Stimulated activated memory B cell treated with anti-CD40 and anti-IgM and Interleukin-4, amounts not matched to agents 10 μg/mL and 1 μg/mL and 100 μg/mL, for 72 hours (primary cell): ENCODE measurements at regions not wholly inside any gene's neighbourhood (a gene's known extent, or its start where the extent isn't known, plus 50 kb on each side); places are given as distances from the start of the nearest gene placed in this dataset.

Source experiments
- ATAC-seq: fragments of 150-1000 bp; cut with Tn5 transposase; 2 replicates; pipeline ENCODE4 v1.10.0; 2021
- H3K27ac Mint-ChIP-seq: one replicate; pipeline ENCODE4 v1.8.0; 2022; ENCODE audit warnings: mild to moderate bottlenecking, mixed read lengths
- H3K27me3 Mint-ChIP-seq: one replicate; pipeline ENCODE4 v1.8.0; 2022; ENCODE audit warnings: mixed read lengths
- H3K36me3 Mint-ChIP-seq: one replicate; pipeline ENCODE4 v1.8.0; 2022; ENCODE audit warnings: mixed read lengths
- H3K4me1 Mint-ChIP-seq: one replicate; pipeline ENCODE4 v1.8.0; 2022; ENCODE audit warnings: mixed read lengths
- H3K4me3 Mint-ChIP-seq: one replicate; pipeline ENCODE4 v1.8.0; 2022; ENCODE audit warnings: mild to moderate bottlenecking, moderate library complexity, mixed read lengths
- H3K9me3 Mint-ChIP-seq: one replicate; pipeline ENCODE4 v1.8.0; 2022; ENCODE audit warnings: mixed read lengths

- Mint-ChIP-seq H3K4me3 (no peak overlapping the region), H3K27me3 (no peaks in the 10 kb centered on the region), H3K27ac (no peak overlapping the region), H3K4me1 (no peaks in the 10 kb centered on the region), H3K9me3 (no peaks in the 10 kb centered on the region), H3K36me3 (no peaks in the 10 kb centered on the region)
- no peak for ATAC-seq
Observed at GRCh38 chr15:47473832-47474231, 243.5 kb upstream of the SEMA6D start.

DNA sequence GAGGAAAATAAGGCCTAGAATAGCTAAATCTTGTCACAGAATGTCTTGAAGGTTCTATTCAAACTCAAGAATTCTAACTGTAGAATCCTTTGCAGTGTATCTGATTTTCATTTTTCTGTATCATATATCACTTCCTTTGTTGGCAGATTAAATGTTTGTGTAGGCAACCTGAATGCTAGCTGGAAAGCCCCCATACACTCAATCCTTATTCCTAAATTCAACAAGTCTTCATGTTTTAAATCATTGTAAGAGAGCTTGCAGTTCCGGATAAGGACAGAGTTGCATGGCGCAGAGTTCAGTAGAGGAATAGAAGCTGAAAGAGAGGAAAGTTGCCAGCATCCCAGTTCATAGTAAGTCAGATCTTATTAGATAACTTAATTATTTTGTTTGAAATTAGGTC, 242.0 kb upstream of the SEMA6D start:
- Mint-ChIP-seq H3K27me3 (no peaks in the 10 kb centered on the region), H3K36me3 (no peaks in the 10 kb centered on the region), H3K9me3 (peaks cover under 1% of the 10 kb centered on the region), H3K4me3 (no peak overlapping the region), H3K4me1 (no peaks in the 10 kb centered on the region), H3K27ac (no peak overlapping the region)
- no peak for ATAC-seq

DNA sequence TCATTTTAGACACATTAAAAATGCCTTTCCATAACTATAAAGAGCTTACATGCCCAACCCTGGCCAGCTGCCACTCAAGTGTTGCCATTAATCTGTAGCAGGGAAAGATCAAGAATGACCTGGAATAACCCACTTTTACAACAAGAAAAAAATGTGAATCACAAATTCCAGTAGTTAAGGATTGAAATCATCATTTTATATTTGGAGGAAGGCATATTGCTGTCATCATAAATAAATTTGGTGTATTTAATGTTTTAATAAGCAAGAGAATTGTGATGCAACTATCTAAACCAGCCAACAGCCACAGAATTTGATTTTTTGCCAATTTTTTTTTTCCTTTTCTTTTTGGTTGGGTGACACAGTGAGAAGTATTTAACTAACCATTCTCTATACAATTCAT, 240.0 kb upstream of the SEMA6D start:
- Mint-ChIP-seq H3K36me3 (no peaks in the 10 kb centered on the region), H3K9me3 (peaks cover 5% of the 10 kb centered on the region), H3K27ac (no peak overlapping the region), H3K4me3 (no peak overlapping the region), H3K4me1 (no peaks in the 10 kb centered on the region), H3K27me3 (no peaks in the 10 kb centered on the region)
- ATAC-seq, result no peak

- no peak for ATAC-seq
- Mint-ChIP-seq H3K9me3 (peaks cover 5% of the 10 kb centered on the region), H3K4me3 (no peak overlapping the region), H3K36me3 (no peaks in the 10 kb centered on the region), H3K4me1 (no peaks in the 10 kb centered on the region), H3K27ac (no peak overlapping the region), H3K27me3 (no peaks in the 10 kb centered on the region)
Observed at GRCh38 chr15:47484059-47484458, 233.2 kb upstream of the SEMA6D start.

- no peak for ATAC-seq
- no peak overlapping the region for H3K4me3 Mint-ChIP-seq
- H3K9me3 Mint-ChIP-seq, result peaks cover 5% of the 10 kb centered on the region
- H3K27me3 Mint-ChIP-seq, result no peaks in the 10 kb centered on the region
- H3K4me1 Mint-ChIP-seq, result no peaks in the 10 kb centered on the region
- H3K36me3 Mint-ChIP-seq, result no peaks in the 10 kb centered on the region
- H3K27ac Mint-ChIP-seq, result no peak overlapping the region
Observed at GRCh38 chr15:47484997-47485396, 232.3 kb upstream of the SEMA6D start.

- Mint-ChIP-seq H3K9me3 (peaks cover 4% of the 10 kb centered on the region), H3K4me1 (no peaks in the 10 kb centered on the region), H3K4me3 (no peak overlapping the region), H3K27ac (no peak overlapping the region), H3K27me3 (no peaks in the 10 kb centered on the region), H3K36me3 (no peaks in the 10 kb centered on the region)
- ATAC-seq, result no peak
Observed at GRCh38 chr15:47485419-47485818, 231.9 kb upstream of the SEMA6D start.

DNA sequence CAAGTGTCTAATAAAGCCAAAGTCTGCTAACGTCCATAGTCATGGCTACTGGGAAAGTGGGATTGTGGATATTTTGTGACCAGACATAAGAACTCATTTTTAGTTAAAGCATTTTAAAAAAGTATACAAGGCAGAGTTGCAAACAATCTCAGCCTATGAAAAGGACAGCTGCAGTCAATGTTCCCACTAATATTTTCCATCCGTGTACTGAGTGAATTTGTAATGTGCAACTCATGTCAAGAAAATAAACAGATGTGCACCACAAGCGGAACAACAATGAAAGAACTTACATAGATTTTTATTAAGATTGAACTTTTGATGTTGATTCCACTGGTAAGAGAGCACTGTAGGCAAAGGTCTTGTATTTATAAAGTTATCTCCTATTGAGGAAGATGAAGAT, 231.3 kb upstream of the SEMA6D start:
- Mint-ChIP-seq H3K27ac (no peak overlapping the region), H3K36me3 (no peaks in the 10 kb centered on the region), H3K4me3 (no peak overlapping the region), H3K9me3 (no peaks in the 10 kb centered on the region), H3K4me1 (no peaks in the 10 kb centered on the region), H3K27me3 (no peaks in the 10 kb centered on the region)
- no peak for ATAC-seq

DNA sequence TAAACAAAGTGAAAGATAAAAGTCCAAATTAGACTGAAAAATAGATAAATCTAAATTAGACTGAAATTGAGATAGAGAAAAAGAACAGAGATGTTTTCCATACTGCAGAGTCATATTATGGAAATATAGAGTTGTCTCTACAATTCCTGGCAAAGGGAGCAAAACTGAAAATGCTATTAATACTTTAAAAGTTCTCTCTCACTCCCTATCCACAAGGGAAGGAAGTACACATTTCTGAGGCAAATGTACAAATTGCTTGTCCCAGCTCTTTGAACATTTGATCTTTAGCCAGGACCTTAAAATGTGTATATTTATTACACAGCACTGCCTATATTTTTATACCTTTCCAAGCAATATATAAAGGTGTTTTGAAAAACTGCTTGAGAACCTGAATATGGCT, 225.1 kb upstream of the SEMA6D start:
- Mint-ChIP-seq H3K4me1 (no peaks in the 10 kb centered on the region), H3K27ac (no peak overlapping the region), H3K9me3 (no peaks in the 10 kb centered on the region), H3K27me3 (no peaks in the 10 kb centered on the region), H3K4me3 (no peak overlapping the region), H3K36me3 (no peaks in the 10 kb centered on the region)
- no peak for ATAC-seq

GRCh38 chr15:47493357-47494247, 223.7 kb upstream of the SEMA6D start:
- Mint-ChIP-seq H3K27ac (no peak overlapping the region), H3K4me1 (no peaks in the 10 kb centered on the region), H3K36me3 (no peaks in the 10 kb centered on the region), H3K27me3 (no peaks in the 10 kb centered on the region), H3K9me3 (no peaks in the 10 kb centered on the region), H3K4me3 (no peak overlapping the region)
- no peak for ATAC-seq

GRCh38 chr15:47496343-47497185, 220.7 kb upstream of the SEMA6D start:
- no peak overlapping the region for H3K4me3 Mint-ChIP-seq
- ATAC-seq, result no peak
- no peaks in the 10 kb centered on the region for H3K36me3 Mint-ChIP-seq
- no peaks in the 10 kb centered on the region for H3K9me3 Mint-ChIP-seq
- H3K27me3 Mint-ChIP-seq, result no peaks in the 10 kb centered on the region
- no peak overlapping the region for H3K27ac Mint-ChIP-seq
- H3K4me1 Mint-ChIP-seq, result no peaks in the 10 kb centered on the region

GRCh38 chr15:47500842-47501241, 216.5 kb upstream of the SEMA6D start:
- Mint-ChIP-seq H3K36me3 (no peaks in the 10 kb centered on the region), H3K9me3 (no peaks in the 10 kb centered on the region), H3K4me3 (no peak overlapping the region), H3K4me1 (no peaks in the 10 kb centered on the region), H3K27me3 (no peaks in the 10 kb centered on the region), H3K27ac (no peak overlapping the region)
- ATAC-seq, result no peak

GRCh38 chr15:47502041-47502440, 215.3 kb upstream of the SEMA6D start:
- Mint-ChIP-seq H3K9me3 (no peaks in the 10 kb centered on the region), H3K4me1 (no peaks in the 10 kb centered on the region), H3K4me3 (no peak overlapping the region)

DNA sequence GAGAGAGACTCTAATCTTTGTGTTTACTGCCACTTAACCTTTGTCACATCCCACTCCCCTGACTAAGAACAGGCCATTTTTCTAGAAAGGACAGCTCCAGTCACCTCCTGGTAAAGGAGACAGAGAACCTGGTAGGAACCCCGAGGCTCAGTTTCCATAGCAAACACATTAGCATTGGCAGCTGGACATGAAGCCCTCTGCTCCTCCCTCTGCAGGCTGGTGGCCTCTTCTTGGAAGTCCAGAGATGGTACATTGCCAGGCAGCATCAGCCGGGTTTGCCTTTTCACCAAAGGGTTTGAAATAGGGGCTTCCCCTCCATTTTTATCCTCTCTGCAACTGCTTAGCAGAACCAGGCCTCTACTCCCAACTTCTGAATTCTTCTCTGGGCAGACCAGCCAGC, 213.4 kb upstream of the SEMA6D start:
- Mint-ChIP-seq H3K27ac (no peak overlapping the region), H3K36me3 (no peaks in the 10 kb centered on the region), H3K4me1 (no peaks in the 10 kb centered on the region), H3K27me3 (no peaks in the 10 kb centered on the region), H3K4me3 (no peak overlapping the region), H3K9me3 (no peaks in the 10 kb centered on the region)
- ATAC-seq, result no peak

More at GRCh38 chr15:47502041-47502440, 215.3 kb upstream of the SEMA6D start:
- ATAC-seq, result no peak
- Mint-ChIP-seq H3K27ac (no peak overlapping the region), H3K36me3 (no peaks in the 10 kb centered on the region), H3K27me3 (no peaks in the 10 kb centered on the region)

- H3K27ac Mint-ChIP-seq, result no peak overlapping the region
- H3K36me3 Mint-ChIP-seq, result no peaks in the 10 kb centered on the region
- no peak for ATAC-seq
- no peaks in the 10 kb centered on the region for H3K9me3 Mint-ChIP-seq
- no peaks in the 10 kb centered on the region for H3K4me1 Mint-ChIP-seq
- H3K4me3 Mint-ChIP-seq, result no peak overlapping the region
- no peaks in the 10 kb centered on the region for H3K27me3 Mint-ChIP-seq
Observed at GRCh38 chr15:47504624-47505256, 212.6 kb upstream of the SEMA6D start.

DNA sequence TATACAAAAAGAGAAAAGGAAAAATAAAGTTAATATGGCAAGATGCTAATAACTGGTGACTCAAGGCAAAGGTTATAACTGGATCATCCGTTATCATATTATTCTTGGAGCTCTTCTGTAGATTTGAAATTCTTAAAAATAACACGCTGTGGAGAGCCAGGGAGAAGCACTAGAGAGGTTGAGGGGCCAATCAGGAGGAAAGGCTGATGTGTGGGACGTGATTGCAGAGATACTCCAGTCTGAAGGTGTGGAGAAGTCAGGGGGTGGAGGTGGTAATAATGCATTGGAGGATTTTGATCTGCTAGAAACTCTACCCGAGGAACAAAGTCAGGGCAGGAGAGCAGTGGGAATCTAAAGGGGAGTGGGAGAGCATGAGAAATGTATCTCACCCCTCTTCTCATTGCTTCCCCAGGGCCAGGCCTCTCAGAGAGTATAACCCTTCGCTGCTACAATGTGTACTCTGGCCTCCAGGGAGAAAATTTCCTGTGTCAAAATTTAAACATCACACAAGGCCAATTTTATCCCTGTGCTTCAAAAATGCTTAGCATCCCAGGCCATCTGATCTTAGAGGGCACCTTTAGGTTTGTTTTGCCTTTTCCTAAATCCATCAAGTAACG, 211.5 kb upstream of the SEMA6D start:
- Mint-ChIP-seq H3K4me3 (no peak overlapping the region), H3K27me3 (no peaks in the 10 kb centered on the region), H3K27ac (no peak overlapping the region), H3K36me3 (no peaks in the 10 kb centered on the region), H3K9me3 (no peaks in the 10 kb centered on the region), H3K4me1 (no peaks in the 10 kb centered on the region)
- ATAC-seq, result no peak
